Left hindlimb (tissue), 1 donor: ENCODE measurements at regions not wholly inside any gene's neighbourhood (a gene's known extent, or its start where the extent isn't known, plus 50 kb on each side); places are given as distances from the start of the nearest gene placed in this dataset.
"Not testable (repeated sequence)": the region's sequence is repeated elsewhere in the genome, so short reads cannot be mapped to it uniquely, and the experiment has no call there.

Experiments used
- DNase-seq: peaks from one replicate; pipeline ENCODE4 v3.0.0-alpha.2; 2018

GRCh38 chr1:99539131-99539530, 106.8 kb upstream of the PALMD start:
- no peak for DNase-seq

- no peak for DNase-seq
These were observed 105.2 kb upstream of the PALMD start for GRCh38 chr1:99540744-99541143.

GRCh38 chr1:99544328-99544727, 101.6 kb upstream of the PALMD start:
- DNase-seq: no peak

GRCh38 chr1:99546432-99547416, 99.2 kb upstream of the PALMD start:
- no peak for DNase-seq

- DNase-seq: no peak
These were observed 96.8 kb upstream of the PALMD start for GRCh38 chr1:99548943-99549605.

GRCh38 chr1:99550198-99550597, 95.7 kb upstream of the PALMD start:
- no peak for DNase-seq

GRCh38 chr1:99551812-99552614, 93.9 kb upstream of the PALMD start:
- DNase-seq: no peak

- DNase-seq: no peak
These were observed 92.6 kb upstream of the PALMD start for GRCh38 chr1:99553301-99553700.

GRCh38 chr1:99553819-99554218, 92.1 kb upstream of the PALMD start:
- DNase-seq: not testable (repeated sequence)

GRCh38 chr1:99554727-99555126, 91.2 kb upstream of the PALMD start:
- no peak for DNase-seq

- no peak for DNase-seq
These were observed 88.2 kb upstream of the PALMD start for GRCh38 chr1:99557546-99558202.

GRCh38 chr1:99559166-99559565, 86.7 kb upstream of the PALMD start:
- no peak for DNase-seq

- no peak for DNase-seq
These were observed 85.5 kb upstream of the PALMD start for GRCh38 chr1:99560207-99561040.

- DNase-seq: no peak
These were observed 84.0 kb upstream of the PALMD start for GRCh38 chr1:99561952-99562351.

- no peak for DNase-seq
These were observed 80.2 kb upstream of the PALMD start for GRCh38 chr1:99565606-99566289.

GRCh38 chr1:99566290-99567021, 79.5 kb upstream of the PALMD start:
- DNase-seq: no peak

GRCh38 chr1:99570486-99571089, 75.3 kb upstream of the PALMD start:
- DNase-seq: no peak

GRCh38 chr1:99571092-99571734, 74.7 kb upstream of the PALMD start:
- no peak for DNase-seq

- no peak for DNase-seq
These were observed 72.3 kb upstream of the PALMD start for GRCh38 chr1:99573431-99574217.
